22Rv1 (cell line): ENCODE measurements at regions not wholly inside any gene's neighbourhood (a gene's known extent, or its start where the extent isn't known, plus 50 kb on each side); places are given as distances from the start of the nearest gene placed in this dataset.

Experiments
- H3K27ac ChIP-seq: fragments of 450-650 bp; 2 replicates; pipeline ENCODE4 v1.5.1; 2017
- CTCF ChIP-seq: fragments of 450-650 bp; IDR thresholded peaks from 2 replicates; pipeline ENCODE4 v1.5.1; 2017; ENCODE audit warnings: mild to moderate bottlenecking
- ZFX ChIP-seq: fragments of 450-650 bp; IDR thresholded peaks from 2 replicates; pipeline ENCODE4 v1.6.1; 2017; ENCODE audit warnings: antibody characterized with exemption, borderline replicate concordance

- no peak for TF ChIP-seq CTCF
- TF ChIP-seq ZFX = no peak
- H3K27ac ChIP-seq = no peak overlapping the region
These were observed 207.8 kb downstream of the TFEC start for GRCh38 chr7:115822801-115823200.

- TF ChIP-seq ZFX (no peak), CTCF (no peak)
- no peak overlapping the region for H3K27ac ChIP-seq
These were observed 208.2 kb downstream of the TFEC start for GRCh38 chr7:115822380-115822779.

- H3K27ac ChIP-seq = no peak overlapping the region
- no peak for TF ChIP-seq CTCF
- TF ChIP-seq ZFX = no peak
These were observed 214.1 kb downstream of the TFEC start for GRCh38 chr7:115816318-115816974.

GRCh38 chr7:115812794-115813193, 217.8 kb downstream of the TFEC start:
- H3K27ac ChIP-seq = no peak overlapping the region
- TF ChIP-seq CTCF (no peak), ZFX (no peak)

- no peak overlapping the region for H3K27ac ChIP-seq
- TF ChIP-seq ZFX (no peak), CTCF (no peak)
These were observed 225.1 kb downstream of the TFEC start for GRCh38 chr7:115805458-115805857.

- TF ChIP-seq CTCF (no peak), ZFX (no peak)
- H3K27ac ChIP-seq = no peak overlapping the region
These were observed 228.1 kb downstream of the TFEC start for GRCh38 chr7:115802415-115802814.

GRCh38 chr7:115799430-115799829, 231.1 kb downstream of the TFEC start:
- no peak for TF ChIP-seq CTCF
- TF ChIP-seq ZFX = no peak
- H3K27ac ChIP-seq = no peak overlapping the region
